ENCODE measurements at regions not wholly inside any gene's neighbourhood (a gene's known extent, or its start where the extent isn't known, plus 50 kb on each side); places are given as distances from the start of the nearest gene placed in this dataset.

DNA sequence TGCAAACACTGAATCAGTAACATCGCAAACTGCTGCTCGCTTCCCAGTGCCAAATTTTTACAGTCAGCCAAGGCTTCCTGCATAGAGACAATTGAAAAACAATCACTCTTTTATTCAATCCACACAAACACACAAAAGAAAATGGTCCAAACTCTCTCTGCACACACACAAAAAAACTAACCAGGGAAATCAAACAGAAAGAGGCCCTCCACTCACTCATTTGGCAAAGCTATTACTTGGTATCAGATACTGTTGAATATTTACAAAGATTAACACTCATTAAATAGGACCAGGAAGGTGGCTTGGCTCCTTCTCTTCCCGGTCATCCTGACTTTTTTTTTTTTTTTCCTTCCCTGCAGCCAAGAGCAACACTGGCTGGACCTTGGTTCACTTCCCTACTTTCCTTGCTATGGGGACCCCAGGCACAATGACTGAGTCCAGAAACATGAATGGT is 62.4 kb upstream of the SPATA12 start:
- no peaks in the 10 kb centered on the region for H3K9me3 ChIP-seq (ENCODE audit: control insufficient read depth, low read depth, low read length)
- no peaks in the 10 kb centered on the region for H3K36me3 ChIP-seq (ENCODE audit: control insufficient read depth, insufficient read depth, low read length)
- no peak for DNase-seq
- H3K27ac ChIP-seq (ENCODE audit: low read length): no peak overlapping the region
- WGBS (ENCODE audit: insufficient coverage, low lambda C conversion rate): no CpG with 5 or more reads among the region's 3 CpGs
- H3K4me1 ChIP-seq (ENCODE audit: control insufficient read depth, insufficient read depth, low read length): peaks cover 8% of the 10 kb centered on the region
- no peak overlapping the region for H3K4me3 ChIP-seq (ENCODE audit: low read length)
- no peaks in the 10 kb centered on the region for H3K27me3 ChIP-seq (ENCODE audit: control insufficient read depth, insufficient read depth, low read length)

DNA sequence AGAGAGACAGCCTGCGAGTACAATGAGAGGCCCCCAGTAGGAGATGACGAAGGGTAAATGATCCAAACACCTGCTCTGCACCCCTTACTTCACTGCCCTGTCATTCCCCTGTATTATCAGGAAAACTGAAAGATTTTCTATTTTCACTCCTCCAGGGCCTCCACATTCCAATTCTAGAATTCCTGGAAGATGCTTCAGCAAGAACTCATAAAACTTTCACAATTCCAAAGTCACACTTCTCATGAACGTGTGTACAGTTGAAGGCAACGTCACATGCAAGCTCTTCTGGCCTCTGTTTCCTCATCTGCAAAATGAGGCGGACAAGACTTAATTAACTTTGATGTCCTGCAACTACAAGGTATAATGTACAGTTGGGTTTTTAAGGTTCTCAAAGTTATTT is 62.8 kb upstream of the SPATA12 start:
- Histone ChIP-seq H3K27ac (ENCODE audit: low read length) (no peak overlapping the region), H3K27me3 (ENCODE audit: control insufficient read depth, insufficient read depth, low read length) (no peaks in the 10 kb centered on the region), H3K4me3 (ENCODE audit: low read length) (no peak overlapping the region), H3K9me3 (ENCODE audit: control insufficient read depth, low read depth, low read length) (no peaks in the 10 kb centered on the region), H3K4me1 (ENCODE audit: control insufficient read depth, insufficient read depth, low read length) (peaks cover 8% of the 10 kb centered on the region), H3K36me3 (ENCODE audit: control insufficient read depth, insufficient read depth, low read length) (no peaks in the 10 kb centered on the region)
- WGBS (ENCODE audit: insufficient coverage, low lambda C conversion rate): no CpG with 5 or more reads among the region's 5 CpGs
- peak; percentile 38 to 53 for DNase-seq

DNA sequence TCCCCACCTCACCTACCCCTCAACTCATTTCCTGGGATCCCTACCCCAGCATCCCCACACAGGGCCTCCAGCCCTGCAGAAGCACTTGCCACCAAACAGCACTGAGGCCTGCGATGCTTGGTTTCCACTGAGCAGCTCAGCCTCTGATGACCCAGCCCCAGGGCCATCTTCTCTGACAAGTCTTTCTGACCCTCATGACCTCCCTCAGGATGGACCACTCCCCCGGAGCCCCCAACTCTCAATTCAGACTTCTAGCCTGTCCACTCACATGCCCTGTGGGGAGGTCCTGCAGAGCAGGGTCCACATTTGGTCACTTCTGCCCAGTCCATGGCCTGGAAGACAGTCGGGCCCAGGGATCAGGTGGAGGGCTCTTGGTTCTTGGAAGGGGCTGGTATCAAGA is 63.4 kb upstream of the SPATA12 start:
- WGBS (ENCODE audit: insufficient coverage, low lambda C conversion rate): no CpG with 5 or more reads among the region's 3 CpGs
- H3K36me3 ChIP-seq (ENCODE audit: control insufficient read depth, insufficient read depth, low read length): no peaks in the 10 kb centered on the region
- H3K4me3 ChIP-seq (ENCODE audit: low read length): no peak overlapping the region
- DNase-seq: no peak
- H3K9me3 ChIP-seq (ENCODE audit: control insufficient read depth, low read depth, low read length): no peaks in the 10 kb centered on the region
- peaks cover 10% of the 10 kb centered on the region for H3K4me1 ChIP-seq (ENCODE audit: control insufficient read depth, insufficient read depth, low read length)
- no peak overlapping the region for H3K27ac ChIP-seq (ENCODE audit: low read length)
- no peaks in the 10 kb centered on the region for H3K27me3 ChIP-seq (ENCODE audit: control insufficient read depth, insufficient read depth, low read length)

DNA sequence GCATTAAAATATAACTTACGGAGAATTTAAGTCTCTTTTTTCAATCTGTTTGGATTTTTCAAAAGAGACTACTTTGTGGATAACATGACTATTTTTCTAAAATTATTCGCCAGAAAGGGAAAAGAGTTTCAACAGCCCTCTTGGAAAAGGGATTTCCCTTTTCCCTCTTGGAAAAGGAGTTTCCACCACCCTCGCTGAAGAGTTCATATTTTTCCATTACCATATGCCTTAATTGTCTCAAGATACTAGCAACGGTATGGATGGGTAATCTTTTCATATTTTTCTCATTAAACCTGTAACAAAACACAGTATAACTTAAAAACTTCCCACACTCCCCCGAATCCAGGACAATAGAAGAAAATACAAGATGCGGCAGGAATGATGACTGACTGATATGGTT is 66.1 kb upstream of the SPATA12 start:
- 92% methylated on average over 4 of the region's 6 CpGs for WGBS (ENCODE audit: insufficient coverage, low lambda C conversion rate)
- H3K27me3 ChIP-seq (ENCODE audit: control insufficient read depth, insufficient read depth, low read length): peaks cover 2% of the 10 kb centered on the region
- no peak for DNase-seq
- H3K27ac ChIP-seq (ENCODE audit: low read length): no peak overlapping the region
- H3K4me3 ChIP-seq (ENCODE audit: low read length): no peak overlapping the region
- H3K9me3 ChIP-seq (ENCODE audit: control insufficient read depth, low read depth, low read length): no peaks in the 10 kb centered on the region
- no peaks in the 10 kb centered on the region for H3K36me3 ChIP-seq (ENCODE audit: control insufficient read depth, insufficient read depth, low read length)
- H3K4me1 ChIP-seq (ENCODE audit: control insufficient read depth, insufficient read depth, low read length): peaks cover 24% of the 10 kb centered on the region

DNA sequence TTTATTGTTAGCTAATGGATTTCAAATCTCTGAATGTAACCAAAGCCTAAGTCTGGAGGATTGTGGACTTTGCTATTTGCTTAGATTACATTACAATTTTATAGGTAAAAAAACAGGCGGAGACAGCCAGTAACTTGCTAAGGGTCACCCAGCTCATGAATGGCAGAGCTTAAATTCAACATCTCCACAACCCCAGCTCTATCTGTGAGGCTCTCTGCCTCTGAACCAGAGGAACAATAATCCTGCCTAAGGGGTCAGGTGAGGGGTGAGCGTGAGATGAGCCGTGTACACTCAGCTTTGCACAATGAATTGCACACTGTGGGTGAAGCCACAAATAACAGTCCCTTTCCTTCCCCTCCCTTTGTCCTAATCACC is 69.8 kb upstream of the SPATA12 start:
- Histone ChIP-seq H3K9me3 (ENCODE audit: control insufficient read depth, low read depth, low read length) (no peaks in the 10 kb centered on the region), H3K27me3 (ENCODE audit: control insufficient read depth, insufficient read depth, low read length) (peaks cover 5% of the 10 kb centered on the region), H3K27ac (ENCODE audit: low read length) (no peak overlapping the region), H3K4me3 (ENCODE audit: low read length) (no peak overlapping the region), H3K36me3 (ENCODE audit: control insufficient read depth, insufficient read depth, low read length) (no peaks in the 10 kb centered on the region), H3K4me1 (ENCODE audit: control insufficient read depth, insufficient read depth, low read length) (peaks cover 17% of the 10 kb centered on the region)
- WGBS (ENCODE audit: insufficient coverage, low lambda C conversion rate): 43% methylated on average over 1 of the region's 3 CpGs
- peak in 1 of 2 donors; percentile 57 for DNase-seq

DNA sequence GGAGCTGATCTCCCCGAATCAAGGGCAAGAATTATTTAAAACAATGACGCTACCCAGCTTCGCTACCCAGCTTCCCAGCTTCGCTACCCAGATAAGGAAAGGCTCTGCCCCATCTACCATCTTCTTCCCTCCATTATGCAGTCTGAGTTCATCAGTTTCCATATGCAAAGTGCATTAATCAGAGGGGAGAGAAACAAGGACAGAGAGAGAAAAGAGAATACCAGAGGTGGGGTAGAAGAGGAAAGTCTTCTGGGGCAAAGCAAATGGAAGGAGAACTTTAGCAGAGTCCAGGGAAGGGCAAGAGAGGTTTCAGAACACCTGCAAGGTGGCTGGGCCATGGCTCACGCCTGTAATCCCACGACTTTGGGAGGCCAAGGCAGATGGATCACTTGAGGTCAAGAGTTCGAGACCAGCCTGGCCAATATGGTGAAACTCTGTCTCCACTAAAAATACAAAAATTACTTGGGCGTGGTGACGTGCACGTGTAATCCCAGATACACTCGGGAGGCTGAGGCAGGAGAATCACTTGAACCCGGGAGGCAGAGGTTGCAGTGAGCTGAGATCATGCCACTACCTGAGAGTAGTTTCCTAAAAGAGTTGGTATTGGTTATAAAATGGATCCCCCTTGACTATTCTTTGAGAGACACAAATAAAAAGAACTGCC is 70.4 kb upstream of the SPATA12 start:
- WGBS (ENCODE audit: insufficient coverage, low lambda C conversion rate): 73% methylated on average over 3 of the region's 12 CpGs
- Histone ChIP-seq H3K4me1 (ENCODE audit: control insufficient read depth, insufficient read depth, low read length) (peaks cover 17% of the 10 kb centered on the region), H3K27ac (ENCODE audit: low read length) (no peak overlapping the region)

DNA sequence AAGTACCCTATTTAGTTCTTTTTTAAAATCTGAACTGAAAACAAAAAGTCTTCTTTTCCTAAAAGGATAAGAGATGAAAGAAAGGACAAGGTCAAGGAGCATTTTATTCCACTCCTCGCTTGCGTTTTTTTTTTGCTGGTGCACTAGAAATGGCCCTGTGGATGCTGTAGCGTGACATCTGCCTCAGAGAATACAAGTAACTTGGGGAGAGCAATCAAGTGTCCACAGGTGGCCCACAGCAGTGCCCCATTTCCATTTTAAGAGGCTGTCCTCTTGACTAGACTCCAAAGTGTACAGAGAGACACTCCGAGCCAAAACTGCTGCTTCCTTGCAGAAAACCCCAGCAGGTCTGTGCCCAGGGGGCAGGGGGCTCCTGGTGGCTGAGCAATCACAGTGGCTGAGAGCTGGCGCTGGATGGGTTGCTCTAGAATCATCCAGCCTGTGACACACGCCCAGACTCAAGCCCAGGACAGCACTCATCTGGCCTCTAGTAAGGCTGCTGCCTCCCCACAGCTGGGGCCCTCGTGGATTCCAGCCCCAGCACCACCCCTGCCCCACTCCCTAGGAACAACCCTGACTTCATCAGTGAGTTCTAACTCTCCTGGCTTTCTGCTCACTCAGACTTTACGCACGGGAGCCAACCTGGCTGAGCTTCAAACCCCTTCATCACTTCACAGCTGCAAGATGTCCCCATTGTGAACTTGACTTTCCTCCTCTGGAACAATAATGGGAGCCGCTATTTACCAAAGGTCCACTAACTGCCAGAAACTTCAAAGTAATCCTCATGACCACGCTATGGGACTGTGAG is 71.1 kb upstream of the SPATA12 start:
- Histone ChIP-seq H3K4me1 (ENCODE audit: control insufficient read depth, insufficient read depth, low read length) (peaks cover 17% of the 10 kb centered on the region), H3K27ac (ENCODE audit: low read length) (no peak overlapping the region)

More for the DNA sequence above, 70.4 kb upstream of the SPATA12 start:
- no peaks in the 10 kb centered on the region for H3K9me3 ChIP-seq (ENCODE audit: control insufficient read depth, low read depth, low read length)
- DNase-seq: no peak
- no peak overlapping the region for H3K4me3 ChIP-seq (ENCODE audit: low read length)
- H3K36me3 ChIP-seq (ENCODE audit: control insufficient read depth, insufficient read depth, low read length): no peaks in the 10 kb centered on the region
- H3K27me3 ChIP-seq (ENCODE audit: control insufficient read depth, insufficient read depth, low read length): peaks cover 5% of the 10 kb centered on the region

DNA sequence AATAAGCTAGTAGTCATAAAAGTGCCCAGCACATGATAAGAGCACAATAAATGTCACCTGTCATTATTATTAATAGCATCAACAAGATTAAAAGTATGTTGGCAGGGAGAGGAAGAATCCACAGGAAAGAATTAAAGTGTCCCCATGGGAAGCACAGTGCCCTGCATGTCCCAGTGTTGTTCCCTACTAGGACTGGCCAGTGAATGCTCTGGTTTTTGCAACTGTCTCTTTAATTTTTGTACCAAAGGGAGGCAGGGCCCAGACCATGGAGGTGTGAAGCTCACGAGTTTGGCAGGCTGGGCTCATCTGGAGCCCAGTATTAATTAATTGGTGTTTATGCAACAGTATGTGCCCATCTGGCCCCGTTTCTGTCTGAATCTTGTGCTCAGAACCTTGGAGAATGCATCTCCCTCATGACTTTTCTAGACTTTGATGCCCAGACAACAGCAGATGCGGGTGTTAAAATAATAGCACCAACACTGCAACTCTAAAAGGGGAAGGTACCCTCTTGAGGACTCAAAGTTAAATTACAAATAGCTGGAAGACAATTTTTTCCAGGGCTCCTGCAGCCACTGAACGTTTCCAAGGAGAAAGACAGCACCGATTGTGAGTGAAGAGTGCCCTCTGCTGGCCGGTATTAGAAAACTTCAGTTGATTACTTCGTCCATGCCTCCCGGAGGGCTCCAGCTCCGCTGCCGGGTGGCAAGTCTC is 71.9 kb upstream of the SPATA12 start:
- Histone ChIP-seq H3K9me3 (ENCODE audit: control insufficient read depth, low read depth, low read length) (no peaks in the 10 kb centered on the region), H3K27ac (ENCODE audit: low read length) (no peak overlapping the region), H3K36me3 (ENCODE audit: control insufficient read depth, insufficient read depth, low read length) (no peaks in the 10 kb centered on the region), H3K4me3 (ENCODE audit: low read length) (no peak overlapping the region), H3K27me3 (ENCODE audit: control insufficient read depth, insufficient read depth, low read length) (peaks cover 5% of the 10 kb centered on the region), H3K4me1 (ENCODE audit: control insufficient read depth, insufficient read depth, low read length) (peaks cover 17% of the 10 kb centered on the region)
- peak; percentile 63 to 66 for DNase-seq
- no CpG with 5 or more reads among the region's 10 CpGs for WGBS (ENCODE audit: insufficient coverage, low lambda C conversion rate)

More for the DNA sequence above, 71.1 kb upstream of the SPATA12 start:
- no peaks in the 10 kb centered on the region for H3K36me3 ChIP-seq (ENCODE audit: control insufficient read depth, insufficient read depth, low read length)
- 25% methylated on average over 2 of the region's 11 CpGs for WGBS (ENCODE audit: insufficient coverage, low lambda C conversion rate)
- peaks cover 5% of the 10 kb centered on the region for H3K27me3 ChIP-seq (ENCODE audit: control insufficient read depth, insufficient read depth, low read length)
- H3K9me3 ChIP-seq (ENCODE audit: control insufficient read depth, low read depth, low read length): no peaks in the 10 kb centered on the region
- no peak for DNase-seq
- H3K4me3 ChIP-seq (ENCODE audit: low read length): no peak overlapping the region

DNA sequence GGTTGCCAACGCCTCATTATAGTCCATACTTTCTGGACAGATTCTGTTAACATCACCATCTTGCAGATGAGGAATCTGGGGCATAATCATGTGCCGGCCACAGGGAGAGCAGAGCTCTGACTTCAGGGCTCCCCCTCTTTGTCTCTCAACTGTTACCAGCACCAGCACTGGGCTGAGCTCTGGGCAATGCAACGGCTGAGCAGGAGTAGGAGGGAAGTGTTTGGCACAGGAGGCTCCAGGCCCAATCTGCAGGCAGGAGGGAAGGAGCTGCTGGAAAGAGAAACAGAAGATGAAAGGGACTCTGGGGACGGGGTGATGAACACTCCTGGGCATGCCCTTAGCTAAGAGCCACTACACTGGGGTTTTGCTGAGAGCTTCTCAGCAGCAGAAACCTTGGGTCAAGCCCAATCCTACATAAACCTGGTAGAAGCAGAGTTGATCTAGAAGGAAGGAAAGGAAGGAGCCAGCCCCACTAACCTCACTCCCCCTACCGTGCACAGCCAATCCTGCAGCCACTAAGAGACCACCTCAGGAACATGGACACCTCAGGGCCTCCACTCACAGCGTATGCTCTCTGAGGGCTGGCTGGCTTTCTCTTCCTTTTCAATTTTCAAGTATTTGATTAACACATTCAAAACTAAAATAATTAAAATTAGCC is 73.1 kb upstream of the SPATA12 start:
- Histone ChIP-seq H3K4me1 (ENCODE audit: control insufficient read depth, insufficient read depth, low read length) (peaks cover 14% of the 10 kb centered on the region), H3K27ac (ENCODE audit: low read length) (no peak overlapping the region), H3K27me3 (ENCODE audit: control insufficient read depth, insufficient read depth, low read length) (peaks cover 5% of the 10 kb centered on the region), H3K36me3 (ENCODE audit: control insufficient read depth, insufficient read depth, low read length) (no peaks in the 10 kb centered on the region), H3K4me3 (ENCODE audit: low read length) (no peak overlapping the region), H3K9me3 (ENCODE audit: control insufficient read depth, low read depth, low read length) (no peaks in the 10 kb centered on the region)
- DNase-seq: no peak
- WGBS (ENCODE audit: insufficient coverage, low lambda C conversion rate): no CpG with 5 or more reads among the region's 6 CpGs

DNA sequence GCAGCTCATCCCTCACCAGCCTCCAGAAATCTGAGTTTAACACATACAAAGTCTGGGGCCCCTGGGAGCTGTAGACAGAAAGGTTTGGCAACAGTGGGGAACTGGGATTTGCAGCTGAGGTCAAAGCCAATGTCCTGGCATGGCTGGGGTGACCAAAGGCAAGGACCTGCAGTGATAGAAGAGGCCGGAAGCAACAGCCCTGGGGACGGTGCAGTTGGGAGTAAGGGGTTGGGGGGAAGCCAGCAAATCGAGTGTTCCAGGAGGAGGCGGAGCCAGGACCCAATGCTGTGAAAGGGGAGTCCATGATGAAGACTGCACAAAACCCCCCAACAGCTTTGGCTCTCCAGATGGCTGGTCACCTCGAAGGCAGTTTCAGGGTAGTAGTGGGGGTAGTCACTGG is 74.1 kb upstream of the SPATA12 start:
- Histone ChIP-seq H3K27ac (ENCODE audit: low read length) (no peak overlapping the region), H3K36me3 (ENCODE audit: control insufficient read depth, insufficient read depth, low read length) (no peaks in the 10 kb centered on the region), H3K27me3 (ENCODE audit: control insufficient read depth, insufficient read depth, low read length) (peaks cover 5% of the 10 kb centered on the region), H3K4me3 (ENCODE audit: low read length) (no peak overlapping the region), H3K4me1 (ENCODE audit: control insufficient read depth, insufficient read depth, low read length) (peaks cover 14% of the 10 kb centered on the region), H3K9me3 (ENCODE audit: control insufficient read depth, low read depth, low read length) (no peaks in the 10 kb centered on the region)
- no peak for DNase-seq
- 40% methylated on average over 1 of the region's 5 CpGs for WGBS (ENCODE audit: insufficient coverage, low lambda C conversion rate)

Data from large intestine (tissue), 3 donors.